ENCODE measurements at regions not wholly inside any gene's neighbourhood (a gene's known extent, or its start where the extent isn't known, plus 50 kb on each side); places are given as distances from the start of the nearest gene placed in this dataset.

GRCh38 chr12:58727521-58727920 lies 192.8 kb downstream of the LRIG3 start:
- DNase-seq (no peak), ATAC-seq (replicated peaks in 1 of 4) (no peak)
- Histone ChIP-seq H3K9me3 (no peaks in the 10 kb centered on the region), H3K27ac (ENCODE audit: low read length) (no peak overlapping the region), H3K27me3 (replicated peaks in 1 of 2; ENCODE audit: control insufficient read depth in 2 of 2, extremely low read depth in 1 of 2, insufficient read depth in 2 of 2, low read length in 1 of 2) (no peaks in the 10 kb centered on the region), H3K4me3 (ENCODE audit: control insufficient read depth in 1 of 2, extremely low read depth in 1 of 2, low read length in 1 of 2) (no peak overlapping the region), H3K36me3 (ENCODE audit: control insufficient read depth in 2 of 2, extremely low read depth in 1 of 2, insufficient read depth in 1 of 2, low read length in 1 of 2) (no peaks in the 10 kb centered on the region), H3K4me1 (ENCODE audit: control insufficient read depth in 1 of 2, extremely low read depth in 1 of 2, insufficient read depth in 2 of 2, low read length in 2 of 2) (no peaks in the 10 kb centered on the region)
- Mint-ChIP-seq H3K4me3 (no peak overlapping the region), H3K27ac (no peak overlapping the region), H3K9me3 (peaks cover 0 to 14% (median 4%) of the 10 kb centered on the region in 3 donors), H3K36me3 (no peaks in the 10 kb centered on the region), H3K27me3 (no peaks in the 10 kb centered on the region), H3K4me1 (no peaks in the 10 kb centered on the region)
- ChIA-PET CTCF (no interaction called here), POLR2A (no interaction called here)
- WGBS (ENCODE audit: insufficient coverage): 85% methylated on average over 2 of the region's 6 CpGs

DNA sequence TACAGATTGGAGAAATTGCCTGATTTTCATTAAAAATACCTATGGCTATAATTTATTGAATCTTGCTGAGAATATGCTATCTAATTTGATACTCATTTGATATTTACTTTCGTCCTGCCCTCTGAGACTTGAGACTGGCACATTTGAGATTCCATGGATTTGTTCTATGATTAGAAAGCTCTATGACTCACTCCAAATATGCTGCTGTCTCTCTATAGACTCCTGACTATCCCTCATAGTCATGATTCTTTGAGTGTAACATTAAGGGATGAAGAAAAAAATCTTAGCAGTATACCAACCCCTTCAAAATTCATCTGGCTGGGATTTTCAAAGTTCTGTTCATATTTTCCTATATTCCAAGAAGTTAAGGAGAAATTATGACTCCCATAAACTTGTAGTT lies 191.9 kb downstream of the LRIG3 start:
- DNase-seq (no peak), ATAC-seq (replicated peaks in 1 of 4) (no peak)
- no CpG with 5 or more reads among the region's 1 CpG for WGBS (ENCODE audit: insufficient coverage)
- Histone ChIP-seq H3K27me3 (replicated peaks in 1 of 2; ENCODE audit: control insufficient read depth in 2 of 2, extremely low read depth in 1 of 2, insufficient read depth in 2 of 2, low read length in 1 of 2) (no peaks in the 10 kb centered on the region), H3K4me3 (ENCODE audit: control insufficient read depth in 1 of 2, extremely low read depth in 1 of 2, low read length in 1 of 2) (no peak overlapping the region), H3K27ac (ENCODE audit: low read length) (no peak overlapping the region), H3K4me1 (ENCODE audit: control insufficient read depth in 1 of 2, extremely low read depth in 1 of 2, insufficient read depth in 2 of 2, low read length in 2 of 2) (no peaks in the 10 kb centered on the region), H3K36me3 (ENCODE audit: control insufficient read depth in 2 of 2, extremely low read depth in 1 of 2, insufficient read depth in 1 of 2, low read length in 1 of 2) (no peaks in the 10 kb centered on the region), H3K9me3 (no peaks in the 10 kb centered on the region)
- no peaks in the 10 kb centered on the region for H3K4me1 Mint-ChIP-seq
- H3K9me3 Mint-ChIP-seq: peaks cover 0 to 14% (median 4%) of the 10 kb centered on the region in 3 donors
- H3K27me3 Mint-ChIP-seq: no peaks in the 10 kb centered on the region
- H3K4me3 Mint-ChIP-seq: no peak overlapping the region
- ChIA-PET POLR2A (no interaction called here), CTCF (no interaction called here)
- no peaks in the 10 kb centered on the region for H3K36me3 Mint-ChIP-seq
- H3K27ac Mint-ChIP-seq: no peak overlapping the region

GRCh38 chr12:58731096-58731495 lies 189.2 kb downstream of the LRIG3 start:
- Histone ChIP-seq H3K27me3 (replicated peaks in 1 of 2; ENCODE audit: control insufficient read depth in 2 of 2, extremely low read depth in 1 of 2, insufficient read depth in 2 of 2, low read length in 1 of 2) (no peaks in the 10 kb centered on the region), H3K36me3 (ENCODE audit: control insufficient read depth in 2 of 2, extremely low read depth in 1 of 2, insufficient read depth in 1 of 2, low read length in 1 of 2) (no peaks in the 10 kb centered on the region), H3K4me1 (ENCODE audit: control insufficient read depth in 1 of 2, extremely low read depth in 1 of 2, insufficient read depth in 2 of 2, low read length in 2 of 2) (no peaks in the 10 kb centered on the region), H3K27ac (ENCODE audit: low read length) (no peak overlapping the region), H3K9me3 (no peaks in the 10 kb centered on the region), H3K4me3 (ENCODE audit: control insufficient read depth in 1 of 2, extremely low read depth in 1 of 2, low read length in 1 of 2) (no peak overlapping the region)
- Mint-ChIP-seq H3K36me3 (no peaks in the 10 kb centered on the region), H3K27me3 (no peaks in the 10 kb centered on the region), H3K9me3 (peaks cover 0 to 14% (median 4%) of the 10 kb centered on the region in 3 donors), H3K4me3 (no peak overlapping the region), H3K27ac (no peak overlapping the region), H3K4me1 (no peaks in the 10 kb centered on the region)
- POLR2A ChIA-PET: no interaction called here
- CTCF ChIA-PET: no interaction called here
- ATAC-seq (replicated peaks in 1 of 4) (no peak), DNase-seq (no peak)

GRCh38 chr12:58732894-58733293 lies 187.4 kb downstream of the LRIG3 start:
- ChIA-PET POLR2A (no interaction called here), CTCF (no interaction called here)
- no peak overlapping the region for H3K27ac ChIP-seq (ENCODE audit: low read length)
- WGBS (ENCODE audit: insufficient coverage): no CpG with 5 or more reads among the region's 3 CpGs
- no peak for ATAC-seq (replicated peaks in 1 of 4)
- Mint-ChIP-seq H3K4me1 (no peaks in the 10 kb centered on the region), H3K36me3 (no peaks in the 10 kb centered on the region), H3K9me3 (peaks cover 0 to 14% (median 4%) of the 10 kb centered on the region in 3 donors), H3K4me3 (no peak overlapping the region), H3K27ac (no peak overlapping the region), H3K27me3 (no peaks in the 10 kb centered on the region)
- no peaks in the 10 kb centered on the region for H3K9me3 ChIP-seq
- no peak for DNase-seq
- H3K4me1 ChIP-seq (ENCODE audit: control insufficient read depth in 1 of 2, extremely low read depth in 1 of 2, insufficient read depth in 2 of 2, low read length in 2 of 2): no peaks in the 10 kb centered on the region
- H3K27me3 ChIP-seq (replicated peaks in 1 of 2; ENCODE audit: control insufficient read depth in 2 of 2, extremely low read depth in 1 of 2, insufficient read depth in 2 of 2, low read length in 1 of 2): no peaks in the 10 kb centered on the region
- no peak overlapping the region for H3K4me3 ChIP-seq (ENCODE audit: control insufficient read depth in 1 of 2, extremely low read depth in 1 of 2, low read length in 1 of 2)
- H3K36me3 ChIP-seq (ENCODE audit: control insufficient read depth in 2 of 2, extremely low read depth in 1 of 2, insufficient read depth in 1 of 2, low read length in 1 of 2): no peaks in the 10 kb centered on the region

DNA sequence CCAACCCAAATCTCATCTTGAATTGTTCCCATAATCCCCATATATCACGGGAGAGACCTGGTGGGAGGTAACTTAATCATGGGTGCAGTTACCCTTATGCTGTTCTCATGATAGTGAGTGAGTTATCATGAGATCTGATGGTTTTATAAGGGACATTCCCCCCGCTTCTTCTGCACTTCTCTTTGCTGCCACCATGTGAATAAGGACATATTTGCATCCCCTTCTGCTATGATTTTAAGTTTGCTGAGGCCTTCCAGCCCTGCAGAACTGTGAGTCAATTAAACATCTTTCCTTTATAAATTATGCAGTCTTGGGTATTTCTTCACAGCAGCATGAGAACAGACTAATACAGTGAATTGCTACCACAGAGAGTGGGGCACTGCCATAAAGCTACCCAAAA lies 179.1 kb downstream of the LRIG3 start:
- no peaks in the 10 kb centered on the region for H3K27me3 Mint-ChIP-seq
- no peaks in the 10 kb centered on the region for H3K36me3 Mint-ChIP-seq
- Histone ChIP-seq H3K27me3 (replicated peaks in 1 of 2; ENCODE audit: control insufficient read depth in 2 of 2, extremely low read depth in 1 of 2, insufficient read depth in 2 of 2, low read length in 1 of 2) (no peaks in the 10 kb centered on the region), H3K4me3 (ENCODE audit: control insufficient read depth in 1 of 2, extremely low read depth in 1 of 2, low read length in 1 of 2) (no peak overlapping the region), H3K9me3 (no peaks in the 10 kb centered on the region), H3K36me3 (ENCODE audit: control insufficient read depth in 2 of 2, extremely low read depth in 1 of 2, insufficient read depth in 1 of 2, low read length in 1 of 2) (no peaks in the 10 kb centered on the region), H3K27ac (ENCODE audit: low read length) (no peak overlapping the region), H3K4me1 (ENCODE audit: control insufficient read depth in 1 of 2, extremely low read depth in 1 of 2, insufficient read depth in 2 of 2, low read length in 2 of 2) (no peaks in the 10 kb centered on the region)
- ATAC-seq (replicated peaks in 1 of 4): no peak
- DNase-seq: no peak
- no peaks in the 10 kb centered on the region for H3K4me1 Mint-ChIP-seq
- H3K9me3 Mint-ChIP-seq: peaks cover 0 to 15% (median 3%) of the 10 kb centered on the region in 3 donors
- CTCF ChIA-PET: no interaction called here
- no peak overlapping the region for H3K27ac Mint-ChIP-seq
- POLR2A ChIA-PET: no interaction called here
- H3K4me3 Mint-ChIP-seq: no peak overlapping the region
- no CpG with 5 or more reads among the region's 2 CpGs for WGBS (ENCODE audit: insufficient coverage)

DNA sequence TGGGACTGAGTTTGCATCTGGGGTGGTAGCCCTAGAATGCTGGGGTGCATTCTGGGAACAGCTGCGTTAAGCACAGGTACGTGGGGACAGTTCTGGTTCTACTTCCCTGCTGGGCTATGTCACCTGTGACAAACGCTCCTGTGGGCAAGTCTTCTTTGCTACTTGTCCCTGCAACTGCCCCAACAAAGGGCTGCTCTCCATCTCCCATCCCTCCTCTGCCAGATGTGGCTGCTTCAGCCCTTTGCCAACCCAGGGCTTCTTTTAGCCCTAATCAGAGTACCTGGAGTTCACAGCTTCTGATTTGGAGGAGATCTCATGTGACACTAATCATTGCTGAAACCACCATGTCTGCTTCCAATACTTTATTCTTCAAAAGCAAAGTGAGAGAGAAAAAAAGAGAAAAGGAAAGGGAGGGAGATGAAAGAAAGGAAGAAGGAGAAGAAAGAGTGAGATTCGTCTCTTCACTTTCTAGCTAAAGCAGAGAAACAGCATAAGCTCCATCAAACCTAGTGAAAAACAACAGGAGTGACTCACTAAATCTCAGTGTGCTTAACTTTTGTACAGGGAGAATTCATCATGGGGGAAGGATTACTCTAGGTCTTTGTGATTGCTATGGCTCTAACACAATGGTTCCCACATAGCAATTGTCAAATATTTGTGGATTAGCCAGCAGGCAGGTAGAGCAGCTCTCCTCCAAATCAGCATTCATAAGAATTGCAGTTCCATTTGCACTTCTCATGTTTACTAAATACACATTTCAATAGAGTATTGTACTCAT lies 174.8 kb downstream of the LRIG3 start:
- no peaks in the 10 kb centered on the region for H3K4me1 Mint-ChIP-seq
- CTCF ChIA-PET: no interaction called here
- no peak for ATAC-seq (replicated peaks in 1 of 4)
- DNase-seq: no peak
- WGBS (ENCODE audit: insufficient coverage): 59% methylated on average over 3 of the region's 4 CpGs
- Histone ChIP-seq H3K27me3 (replicated peaks in 1 of 2; ENCODE audit: control insufficient read depth in 2 of 2, extremely low read depth in 1 of 2, insufficient read depth in 2 of 2, low read length in 1 of 2) (no peaks in the 10 kb centered on the region), H3K27ac (ENCODE audit: low read length) (no peak overlapping the region), H3K4me3 (ENCODE audit: control insufficient read depth in 1 of 2, extremely low read depth in 1 of 2, low read length in 1 of 2) (no peak overlapping the region), H3K9me3 (no peaks in the 10 kb centered on the region), H3K36me3 (ENCODE audit: control insufficient read depth in 2 of 2, extremely low read depth in 1 of 2, insufficient read depth in 1 of 2, low read length in 1 of 2) (no peaks in the 10 kb centered on the region), H3K4me1 (ENCODE audit: control insufficient read depth in 1 of 2, extremely low read depth in 1 of 2, insufficient read depth in 2 of 2, low read length in 2 of 2) (no peaks in the 10 kb centered on the region)
- POLR2A ChIA-PET: no interaction called here
- H3K27ac Mint-ChIP-seq: no peak overlapping the region
- H3K4me3 Mint-ChIP-seq: no peak overlapping the region
- no peaks in the 10 kb centered on the region for H3K36me3 Mint-ChIP-seq
- H3K27me3 Mint-ChIP-seq: no peaks in the 10 kb centered on the region
- peaks cover 12 to 20% (median 13%) of the 10 kb centered on the region in 3 donors for H3K9me3 Mint-ChIP-seq

- POLR2A ChIA-PET: no interaction called here
- no peaks in the 10 kb centered on the region for H3K9me3 ChIP-seq
- DNase-seq (no peak), ATAC-seq (replicated peaks in 1 of 4) (no peak)
- WGBS (ENCODE audit: insufficient coverage): 100% methylated on average over 1 of the region's 2 CpGs
- CTCF ChIA-PET: no interaction called here
- Mint-ChIP-seq H3K27ac (no peak overlapping the region), H3K9me3 (peaks cover 12 to 16% (median 12%) of the 10 kb centered on the region in 3 donors), H3K27me3 (no peaks in the 10 kb centered on the region), H3K36me3 (no peaks in the 10 kb centered on the region), H3K4me1 (no peaks in the 10 kb centered on the region), H3K4me3 (no peak overlapping the region)
- no peaks in the 10 kb centered on the region for H3K27me3 ChIP-seq (replicated peaks in 1 of 2; ENCODE audit: control insufficient read depth in 2 of 2, extremely low read depth in 1 of 2, insufficient read depth in 2 of 2, low read length in 1 of 2)
- no peak overlapping the region for H3K4me3 ChIP-seq (ENCODE audit: control insufficient read depth in 1 of 2, extremely low read depth in 1 of 2, low read length in 1 of 2)
- no peaks in the 10 kb centered on the region for H3K36me3 ChIP-seq (ENCODE audit: control insufficient read depth in 2 of 2, extremely low read depth in 1 of 2, insufficient read depth in 1 of 2, low read length in 1 of 2)
- H3K4me1 ChIP-seq (ENCODE audit: control insufficient read depth in 1 of 2, extremely low read depth in 1 of 2, insufficient read depth in 2 of 2, low read length in 2 of 2): no peaks in the 10 kb centered on the region
- no peak overlapping the region for H3K27ac ChIP-seq (ENCODE audit: low read length)
Observed at GRCh38 chr12:58747533-58747932, 172.8 kb downstream of the LRIG3 start.
